HepG2 (cell line): ENCODE measurements at regions not wholly inside any gene's neighbourhood (a gene's known extent, or its start where the extent isn't known, plus 50 kb on each side); places are given as distances from the start of the nearest gene placed in this dataset.
A peak's percentile ranks its signal among the peaks of the same experiment; 100 is the strongest.

ENCODE experiments used
- BHLHE40 ChIP-seq: IDR thresholded peaks from 2 replicates; pipeline ENCODE4 v1.6.1; 2011; ENCODE audit warnings: low read length, improper control_type of control experiment
- DZIP1 ChIP-seq: sonication (generic); formaldehyde crosslinking; IDR thresholded peaks from 2 replicates; pipeline ENCODE4 v1.5.0; 2020; ENCODE audit warnings: mild to moderate bottlenecking, missing genetic modification reagents
- E2F1 ChIP-seq: sonication (generic); formaldehyde crosslinking; IDR thresholded peaks from 2 replicates; pipeline ENCODE4 v1.5.0; 2020; ENCODE audit warnings: missing genetic modification reagents
- ERF ChIP-seq: IDR thresholded peaks from 2 replicates; pipeline ENCODE4 v1.6.1; 2018; ENCODE audit warnings: missing biosample characterization, missing genetic modification reagents
- HNRNPH1 ChIP-seq: fragments of 200-400 bp; formaldehyde crosslinking; optimal IDR thresholded peaks from 2 replicates; pipeline ENCODE3; 2017; ENCODE audit warnings: mild to moderate bottlenecking, low read depth, low read length
- MAFF ChIP-seq: IDR thresholded peaks from 2 replicates; pipeline ENCODE4 v1.6.1; 2011; ENCODE audit warnings: low read depth, low read length, improper control_type of control experiment
- MBNL3 ChIP-seq: fragments of 250-450 bp; sonication (Bioruptor Pico); conservative IDR thresholded peaks from 2 replicates; pipeline ENCODE4 v1.8.0; 2022; ENCODE audit warnings: mild to moderate bottlenecking, inconsistent platforms
- MYPOP ChIP-seq: sonication (generic); formaldehyde crosslinking; IDR thresholded peaks from 2 replicates; pipeline ENCODE4 v1.8.1; 2023; ENCODE audit warnings: mild to moderate bottlenecking, moderate library complexity, missing genetic modification reagents
- NAIF1 ChIP-seq: sonication (generic); formaldehyde crosslinking; IDR thresholded peaks from 2 replicates; pipeline ENCODE4 v1.5.0; 2020; ENCODE audit warnings: mild to moderate bottlenecking, missing genetic modification reagents, borderline replicate concordance
- NR2F6 ChIP-seq, 2 experiments: IDR thresholded peaks; 2 replicates each; pipeline ENCODE4 v1.6.1; 2016; ENCODE audit warnings: antibody characterized with exemption in 1 of 2, mild to moderate bottlenecking in 1 of 2
- NR3C1 ChIP-seq: sonication (generic); formaldehyde crosslinking; IDR thresholded peaks from 2 replicates; pipeline ENCODE4 v1.4.0; 2020; ENCODE audit warnings: missing genetic modification reagents
- POLR2G ChIP-seq: fragments of 200-400 bp; formaldehyde crosslinking; IDR thresholded peaks from 2 replicates; pipeline ENCODE4 v1.6.1; 2018; ENCODE audit warnings: mild to moderate bottlenecking, low read depth, low read length, moderate library complexity
- PREB ChIP-seq: sonication (generic); formaldehyde crosslinking; IDR thresholded peaks from 2 replicates; pipeline ENCODE4 v1.4.0; 2020; ENCODE audit warnings: missing genetic modification reagents
- SSRP1 ChIP-seq: IDR thresholded peaks from 2 replicates; pipeline ENCODE4 v1.6.1; 2016; ENCODE audit warnings: control low read depth
- TCF7 ChIP-seq: sonication (generic); IDR thresholded peaks from 2 replicates; pipeline ENCODE4 v1.6.1; 2016; ENCODE audit warnings: antibody characterized with exemption, low read depth
- ZNF142 ChIP-seq: sonication (generic); formaldehyde crosslinking; IDR thresholded peaks from 2 replicates; pipeline ENCODE4 v1.4.0; 2020; ENCODE audit warnings: missing genetic modification reagents
- ZNF17 ChIP-seq: sonication (generic); formaldehyde crosslinking; IDR thresholded peaks from 2 replicates; pipeline ENCODE4 v1.5.0; 2020; ENCODE audit warnings: mild to moderate bottlenecking, missing genetic modification reagents
- ZNF256 ChIP-seq: sonication (generic); formaldehyde crosslinking; conservative IDR thresholded peaks from 2 replicates; pipeline ENCODE4 v1.4.0; 2020; ENCODE audit warnings: missing genetic modification reagents
- ZNF331 ChIP-seq: sonication (generic); formaldehyde crosslinking; IDR thresholded peaks from 2 replicates; pipeline ENCODE4 v1.4.0; 2020; ENCODE audit warnings: missing genetic modification reagents
- ZNF543 ChIP-seq: sonication (generic); formaldehyde crosslinking; IDR thresholded peaks from 2 replicates; pipeline ENCODE4 v1.4.0; 2020; ENCODE audit warnings: mild to moderate bottlenecking, missing genetic modification reagents
- ZNF572 ChIP-seq: sonication (generic); formaldehyde crosslinking; IDR thresholded peaks from 2 replicates; pipeline ENCODE4 v1.5.1; 2020; ENCODE audit warnings: mild to moderate bottlenecking, missing genetic modification reagents

- TF ChIP-seq ZNF142 (CRISPR knock-in tag), result no peak
- no peak for TF ChIP-seq ZNF331 (CRISPR knock-in tag)
- no peak for TF ChIP-seq ZNF572 (CRISPR knock-in tag)
- TF ChIP-seq ZNF543 (CRISPR knock-in tag), result 0 out of 2 replicates have a peak, but pooled peaks have one; percentile 31
- TF ChIP-seq BHLHE40, result peak; percentile 51
- no peak for TF ChIP-seq DZIP1 (CRISPR knock-in tag)
- no peak for TF ChIP-seq NR3C1 (CRISPR knock-in tag)
- TF ChIP-seq E2F1 (CRISPR knock-in tag), result no peak
- no peak for TF ChIP-seq ZNF17 (CRISPR knock-in tag)
- TF ChIP-seq MAFF, result no peak
- TF ChIP-seq MBNL3 (CRISPR knock-in tag), result no peak
- TF ChIP-seq PREB (CRISPR knock-in tag), result no peak
- TF ChIP-seq ZNF256 (CRISPR knock-in tag), result no peak
- TF ChIP-seq NAIF1 (CRISPR knock-in tag), result no peak
- no peak for TF ChIP-seq NR2F6 (IDR thresholded peaks at IDR 0.05)
- TF ChIP-seq NR2F6 (CRISPR knock-in tag; IDR thresholded peaks at IDR 0.05), result no peak
- no peak for TF ChIP-seq ERF
- no peak for TF ChIP-seq HNRNPH1
- TF ChIP-seq POLR2G, result no peak
- no peak for TF ChIP-seq MYPOP (CRISPR knock-in tag)
- TF ChIP-seq SSRP1, result no peak
- no peak for TF ChIP-seq TCF7
Measured at GRCh38 chr2:172329416-172329773, 98.0 kb upstream of the ITGA6 start (continued).
